ENCODE measurements at regions not wholly inside any gene's neighbourhood (a gene's known extent, or its start where the extent isn't known, plus 50 kb on each side); places are given as distances from the start of the nearest gene placed in this dataset.

DNA sequence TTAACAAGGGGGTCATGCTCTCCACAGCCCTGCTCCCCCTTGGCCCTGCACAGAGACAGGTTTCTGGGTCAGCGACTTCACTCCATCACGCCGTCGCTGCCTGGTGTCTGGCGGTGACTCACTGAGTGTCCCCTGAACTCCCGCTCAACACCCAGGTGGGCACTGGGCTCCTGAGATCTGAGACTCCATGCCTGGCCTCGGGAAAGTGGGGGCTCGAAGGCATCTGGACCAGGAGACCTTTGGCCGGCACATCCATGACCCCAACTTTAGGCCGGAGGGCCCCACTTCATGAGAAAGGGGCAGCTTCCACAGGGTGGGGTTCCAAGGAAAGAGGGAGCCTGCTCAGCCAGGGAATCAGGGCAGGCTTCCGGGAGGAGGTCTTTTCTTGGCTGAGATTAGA is 79.3 kb upstream of the PRR5 start:
- TF ChIP-seq MTA2 (IDR thresholded peaks at IDR 0.05; ENCODE audit: low read depth): no peak
- TF ChIP-seq CTCF (IDR thresholded peaks at IDR 0.05 in 2 of 3, conservative IDR thresholded peaks at IDR 0.05 in 1 of 3; ENCODE audit: control insufficient read depth in 2 of 3, extremely low read depth in 1 of 3, insufficient read depth in 1 of 3, low read depth in 3 of 3, low read length in 3 of 3): no peak
- TF ChIP-seq POLR2AphosphoS5 (IDR thresholded peaks at IDR 0.05; ENCODE audit: low read length): no peak
- TF ChIP-seq SIN3A (IDR thresholded peaks at IDR 0.05; ENCODE audit: low read depth, low read length): no peak
